Neural cell (in vitro differentiated cells): ENCODE measurements at regions not wholly inside any gene's neighbourhood (a gene's known extent, or its start where the extent isn't known, plus 50 kb on each side); places are given as distances from the start of the nearest gene placed in this dataset.

ENCODE experiments used
- H2AFZ ChIP-seq: fragments of 200-600, 300-800 bp; sonication (generic), shearing (Covaris generic); 2 replicates; pipeline ENCODE4 v1.6.0; 2014; ENCODE audit warnings: low read depth, mild to moderate bottlenecking, antibody characterized with exemption, low read length, moderate library complexity
- H3F3A ChIP-seq: fragments of 200-600 bp; shearing (Covaris generic); 2 replicates; pipeline ENCODE4 v1.6.1; 2016; ENCODE audit warnings: mild to moderate bottlenecking, moderate library complexity, mixed read lengths, antibody characterized with exemption, low read length; ENCODE audit not compliant: insufficient read depth, poor library complexity, severe bottlenecking
- H3K27ac ChIP-seq: fragments of 200-600, 300-800 bp; sonication (generic), shearing (Covaris generic); 2 replicates; pipeline ENCODE4 v1.5.1; 2014; ENCODE audit warnings: mild to moderate bottlenecking, low read length, moderate library complexity
- H3K27me3 ChIP-seq: fragments of 300-800, 200-600 bp; sonication (generic), shearing (Covaris generic); 2 replicates; pipeline ENCODE4 v1.6.0; 2014; ENCODE audit warnings: mild to moderate bottlenecking, low read depth, low read length, moderate library complexity; ENCODE audit not compliant: insufficient read depth
- H3K36me3 ChIP-seq: fragments of 300-800, 200-600 bp; sonication (generic), shearing (Covaris generic); 2 replicates; pipeline ENCODE4 v1.5.1; 2014; ENCODE audit warnings: mild to moderate bottlenecking, antibody characterized with exemption, low read length, moderate library complexity; ENCODE audit not compliant: insufficient read depth
- H3K4me2 ChIP-seq: fragments of 300-800, 200-600 bp; sonication (generic), shearing (Covaris generic); 2 replicates; pipeline ENCODE4 v1.6.0; 2014; ENCODE audit warnings: mild to moderate bottlenecking, low read length
- H3K4me3 ChIP-seq: fragments of 300-800, 200-600 bp; sonication (generic), shearing (Covaris generic); 2 replicates; pipeline ENCODE4 v1.5.1; 2014; ENCODE audit warnings: mild to moderate bottlenecking, low read length, moderate library complexity
- H3K79me2 ChIP-seq: fragments of 200-600 bp; shearing (Covaris generic); replicated peaks from 2 replicates; pipeline ENCODE4 v1.6.0; 2014; ENCODE audit warnings: mild to moderate bottlenecking, low read length, moderate library complexity; ENCODE audit not compliant: insufficient read depth
- H3K9ac ChIP-seq: fragments of 300-800, 200-600 bp; sonication (generic), shearing (Covaris generic); 2 replicates; pipeline ENCODE4 v1.6.1; 2016; ENCODE audit warnings: mild to moderate bottlenecking, low read length, mixed read lengths
- H3K9me2 ChIP-seq: fragments of 200-600 bp; shearing (Covaris generic); 2 replicates; pipeline ENCODE4 v1.6.1; 2016; ENCODE audit warnings: mild to moderate bottlenecking, low read length, mixed read lengths; ENCODE audit not compliant: insufficient read depth
- H3K9me3 ChIP-seq: fragments of 200-600, 300-800 bp; sonication (generic), shearing (Covaris generic); 2 replicates; pipeline ENCODE4 v1.6.1; 2016; ENCODE audit warnings: mild to moderate bottlenecking, mixed run types, low read length, moderate library complexity, mixed read lengths
- H4K20me1 ChIP-seq: fragments of 200-600 bp; shearing (Covaris generic); 2 replicates; pipeline ENCODE4 v1.6.1; 2016; ENCODE audit warnings: mild to moderate bottlenecking, mixed run types; ENCODE audit not compliant: insufficient read depth
- EP300 ChIP-seq: fragments of 450-650 bp; conservative IDR thresholded peaks from 2 replicates; pipeline ENCODE4 v1.6.1; 2014; ENCODE audit warnings: antibody characterized with exemption, mild to moderate bottlenecking, moderate library complexity; ENCODE audit not compliant: poor library complexity, severe bottlenecking
- EZH2 ChIP-seq: fragments of 200-600, 300-800 bp; shearing (Covaris generic), sonication (generic); IDR thresholded peaks from 2 replicates; pipeline ENCODE4 v1.6.1; 2014; ENCODE audit warnings: antibody characterized with exemption, low read length, borderline replicate concordance, mild to moderate bottlenecking; ENCODE audit not compliant: insufficient read depth, poor library complexity, severe bottlenecking
- MXI1 ChIP-seq: fragments of 450-650 bp; conservative IDR thresholded peaks from 2 replicates; pipeline ENCODE4 v1.6.1; 2014; ENCODE audit warnings: antibody characterized with exemption, mild to moderate bottlenecking; ENCODE audit not compliant: poor library complexity, severe bottlenecking
- POLR2AphosphoS5 ChIP-seq: IDR thresholded peaks from 2 replicates; pipeline ENCODE4 v1.6.1; 2012
- RAD21 ChIP-seq: fragments of 450-650 bp; conservative IDR thresholded peaks from 2 replicates; pipeline ENCODE4 v1.6.1; 2014; ENCODE audit warnings: antibody characterized with exemption, mild to moderate bottlenecking, moderate library complexity
- REST ChIP-seq: IDR thresholded peaks from 2 replicates; pipeline ENCODE4 v1.6.1; 2012; ENCODE audit warnings: borderline replicate concordance
- SMC3 ChIP-seq: fragments of 450-650 bp; conservative IDR thresholded peaks from 2 replicates; pipeline ENCODE4 v1.6.1; 2014; ENCODE audit warnings: antibody characterized with exemption, mild to moderate bottlenecking, moderate library complexity; ENCODE audit not compliant: poor library complexity
- TAF1 ChIP-seq: IDR thresholded peaks from 2 replicates; pipeline ENCODE4 v1.6.1; 2012; ENCODE audit warnings: low read depth
- TF ChIP-seq, protein P1 (sequence below): fragments of 450-650 bp; IDR thresholded peaks from 2 replicates; pipeline ENCODE4 v1.5.1; 2014; ENCODE audit warnings: antibody characterized with exemption, mild to moderate bottlenecking, moderate library complexity; ENCODE audit not compliant: poor library complexity, severe bottlenecking

DNA sequence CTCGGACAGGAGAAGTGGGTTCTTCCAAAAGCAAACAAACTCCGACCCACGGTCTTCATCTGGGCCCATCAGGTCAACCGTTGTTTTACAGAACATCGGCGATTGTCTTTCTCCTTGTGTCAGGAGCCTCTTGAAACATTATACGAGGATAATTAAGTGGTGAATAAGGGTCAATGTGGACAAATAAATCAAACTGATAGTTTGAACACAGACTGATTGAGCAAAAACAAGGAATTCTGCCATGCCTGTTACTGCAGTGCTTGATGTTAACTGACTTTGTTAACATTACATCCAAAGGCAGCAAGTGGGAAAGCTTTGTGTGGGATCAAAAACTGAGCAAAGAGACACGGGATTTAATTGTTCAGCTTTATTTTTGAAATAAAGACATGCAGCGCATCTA lies 101.1 kb upstream of the IFNGR1 start:
- Histone ChIP-seq H3K27me3 (no peaks in the 10 kb centered on the region), H4K20me1 (no peaks in the 10 kb centered on the region), H3K4me3 (no peak overlapping the region), H3K9ac (no peak overlapping the region), H3F3A (no peaks in the 10 kb centered on the region), H3K36me3 (no peaks in the 10 kb centered on the region), H3K27ac (no peak overlapping the region), H3K9me3 (no peaks in the 10 kb centered on the region), H3K79me2 (no peaks in the 10 kb centered on the region), H2AFZ (no peak overlapping the region), H3K9me2 (no peaks in the 10 kb centered on the region), H3K4me2 (no peak overlapping the region)
- TF ChIP-seq MXI1, result no peak
- no peak for TF ChIP-seq EZH2
- TF ChIP-seq, protein P1, sequence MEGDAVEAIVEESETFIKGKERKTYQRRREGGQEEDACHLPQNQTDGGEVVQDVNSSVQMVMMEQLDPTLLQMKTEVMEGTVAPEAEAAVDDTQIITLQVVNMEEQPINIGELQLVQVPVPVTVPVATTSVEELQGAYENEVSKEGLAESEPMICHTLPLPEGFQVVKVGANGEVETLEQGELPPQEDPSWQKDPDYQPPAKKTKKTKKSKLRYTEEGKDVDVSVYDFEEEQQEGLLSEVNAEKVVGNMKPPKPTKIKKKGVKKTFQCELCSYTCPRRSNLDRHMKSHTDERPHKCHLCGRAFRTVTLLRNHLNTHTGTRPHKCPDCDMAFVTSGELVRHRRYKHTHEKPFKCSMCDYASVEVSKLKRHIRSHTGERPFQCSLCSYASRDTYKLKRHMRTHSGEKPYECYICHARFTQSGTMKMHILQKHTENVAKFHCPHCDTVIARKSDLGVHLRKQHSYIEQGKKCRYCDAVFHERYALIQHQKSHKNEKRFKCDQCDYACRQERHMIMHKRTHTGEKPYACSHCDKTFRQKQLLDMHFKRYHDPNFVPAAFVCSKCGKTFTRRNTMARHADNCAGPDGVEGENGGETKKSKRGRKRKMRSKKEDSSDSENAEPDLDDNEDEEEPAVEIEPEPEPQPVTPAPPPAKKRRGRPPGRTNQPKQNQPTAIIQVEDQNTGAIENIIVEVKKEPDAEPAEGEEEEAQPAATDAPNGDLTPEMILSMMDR, result no peak
- TF ChIP-seq EP300, result no peak
- TF ChIP-seq RAD21, result no peak
- TF ChIP-seq TAF1, result no peak
- TF ChIP-seq REST, result no peak
- no peak for TF ChIP-seq SMC3
- no peak for TF ChIP-seq POLR2AphosphoS5

DNA sequence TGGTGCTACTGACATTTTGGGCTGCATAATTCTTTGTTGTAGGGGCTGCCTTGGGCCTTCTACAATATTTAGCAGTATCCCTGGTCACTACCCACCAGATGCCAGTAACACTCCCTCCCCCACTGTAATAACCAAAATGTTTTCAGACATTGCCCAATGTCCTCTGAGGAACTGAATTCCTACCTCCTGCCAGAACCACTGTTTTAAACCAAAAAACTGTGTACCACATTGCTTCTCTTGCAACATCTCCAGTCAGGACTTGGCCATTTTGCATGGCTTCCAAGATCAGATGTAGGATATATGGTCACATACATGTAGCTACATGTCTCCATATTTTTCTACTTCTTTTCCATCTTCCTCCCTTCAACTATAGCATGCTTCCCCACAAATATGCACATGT lies 97.4 kb upstream of the IFNGR1 start:
- no peak overlapping the region for H2AFZ ChIP-seq
- H3K27me3 ChIP-seq, result no peaks in the 10 kb centered on the region
- TF ChIP-seq, protein P1, result no peak
- TF ChIP-seq EZH2 (no peak), REST (no peak), MXI1 (no peak), POLR2AphosphoS5 (no peak), EP300 (no peak)
- no peaks in the 10 kb centered on the region for H3K9me2 ChIP-seq
- no peak overlapping the region for H3K4me3 ChIP-seq
- no peaks in the 10 kb centered on the region for H3K79me2 ChIP-seq
- H3F3A ChIP-seq, result no peaks in the 10 kb centered on the region
- no peak overlapping the region for H3K9ac ChIP-seq
- H3K36me3 ChIP-seq, result no peaks in the 10 kb centered on the region
- no peaks in the 10 kb centered on the region for H4K20me1 ChIP-seq
- H3K4me2 ChIP-seq, result no peak overlapping the region
- H3K27ac ChIP-seq, result no peak overlapping the region
- H3K9me3 ChIP-seq, result no peaks in the 10 kb centered on the region
